Activated CD4-positive, alpha-beta memory T cell treated with anti-CD3 and anti-CD28 coated beads for 36 hours (primary cell): ENCODE measurements at regions not wholly inside any gene's neighbourhood (a gene's known extent, or its start where the extent isn't known, plus 50 kb on each side); places are given as distances from the start of the nearest gene placed in this dataset.

Experiments
- CTCF ChIA-PET: fragments of 350-600 bp; sonication (Branson Sonifier 250); formaldehyde crosslinking; loops from one replicate; lab custom pipeline; 2021; ENCODE audit warnings: antibody characterized with exemption, inconsistent platforms; lab: Charles Lee
- POLR2A ChIA-PET: fragments of 350-600 bp; sonication (Branson Sonifier 250); formaldehyde crosslinking; loops from one replicate; lab custom pipeline; 2021; ENCODE audit warnings: antibody characterized with exemption; lab: Charles Lee
- DNase-seq: peaks from one replicate; pipeline ENCODE4 v3.0.0-alpha.2; 2020
- H3K27ac Mint-ChIP-seq: one replicate; pipeline ENCODE4 v1.8.0; 2021; ENCODE audit warnings: mixed read lengths
- H3K27me3 Mint-ChIP-seq: one replicate; pipeline ENCODE4 v1.8.0; 2021; ENCODE audit warnings: mixed read lengths
- H3K36me3 Mint-ChIP-seq: one replicate; pipeline ENCODE4 v1.8.0; 2021; ENCODE audit warnings: mixed read lengths
- H3K4me1 Mint-ChIP-seq: one replicate; pipeline ENCODE4 v1.8.0; 2021; ENCODE audit warnings: low read depth, mixed read lengths
- H3K4me3 Mint-ChIP-seq: one replicate; pipeline ENCODE4 v1.8.0; 2021; ENCODE audit warnings: mild to moderate bottlenecking, mixed read lengths
- H3K9me3 Mint-ChIP-seq: one replicate; pipeline ENCODE4 v1.8.0; 2021; ENCODE audit warnings: mixed read lengths
- intact Hi-C: fragments of 100-400 bp; cut with micrococcal nuclease; formaldehyde crosslinking; loops from one replicate; pipeline ENCODE4 v1.15.1; 2023

DNA sequence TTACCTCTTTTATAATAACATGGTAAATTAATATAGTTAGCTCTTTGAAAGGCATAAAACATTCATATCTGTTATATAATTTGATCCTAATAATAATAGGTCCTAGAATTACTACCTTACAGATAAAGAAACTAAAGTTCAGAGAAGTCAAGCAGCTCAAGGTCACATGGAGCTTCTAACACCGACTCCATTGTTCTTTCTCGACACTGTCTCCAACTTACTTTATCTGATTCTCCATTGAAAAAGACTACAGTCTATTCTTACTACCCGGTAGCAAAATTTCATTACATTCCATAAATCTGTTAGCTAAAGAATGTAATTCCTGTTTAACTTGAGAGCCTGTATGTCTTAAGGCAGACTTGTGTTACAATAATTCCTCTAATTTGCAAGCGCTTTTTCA is 96.3 kb upstream of the TMEM161B start:
- ChIA-PET POLR2A (no interaction called here), CTCF (no interaction called here)
- no peaks in the 10 kb centered on the region for H3K36me3 Mint-ChIP-seq

DNA sequence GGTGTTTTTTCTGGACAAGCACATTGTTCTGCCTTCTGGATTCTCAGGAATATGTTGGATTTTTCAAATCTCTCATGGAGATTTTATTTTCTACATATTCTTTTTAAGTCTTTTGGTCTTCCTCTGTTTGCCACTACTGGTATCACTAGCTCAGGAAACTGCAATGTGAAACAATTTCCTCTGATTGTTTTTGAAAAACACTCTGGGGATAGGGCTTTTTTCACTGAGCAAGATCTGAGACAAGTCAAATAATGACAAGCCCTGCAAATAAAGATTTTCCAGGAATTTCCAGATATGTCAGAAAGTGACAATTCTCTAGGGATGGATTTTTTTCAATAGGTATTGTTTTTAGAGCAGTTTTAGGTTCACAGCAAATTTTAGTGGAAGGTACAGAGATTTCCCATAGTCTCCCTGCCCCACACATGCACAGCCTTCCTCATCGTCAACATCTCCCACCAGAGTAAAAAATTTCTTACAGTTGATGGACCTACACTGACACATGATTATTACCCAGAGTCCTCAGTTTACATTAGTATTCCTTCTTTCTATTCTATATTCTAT is 86.9 kb upstream of the TMEM161B start:
- DNase-seq = no peak
- Mint-ChIP-seq H3K27ac (no peak overlapping the region), H3K36me3 (no peaks in the 10 kb centered on the region), H3K27me3 (peaks cover 1% of the 10 kb centered on the region), H3K4me3 (no peak overlapping the region), H3K4me1 (no peaks in the 10 kb centered on the region), H3K9me3 (peaks cover 4% of the 10 kb centered on the region)
- POLR2A ChIA-PET = interaction anchor here (0.5 kb wide), 1 partner anchor 529 kb away, joined by 3 read pairs; no protein-coding TSS in a partner anchor
- CTCF ChIA-PET = no interaction called here
- intact Hi-C loops = no loop called here

More for the DNA sequence above, 96.3 kb upstream of the TMEM161B start:
- peaks cover 2% of the 10 kb centered on the region for H3K27me3 Mint-ChIP-seq
- no peak for DNase-seq
- H3K4me3 Mint-ChIP-seq = no peak overlapping the region
- no peaks in the 10 kb centered on the region for H3K4me1 Mint-ChIP-seq
- no peaks in the 10 kb centered on the region for H3K9me3 Mint-ChIP-seq
- H3K27ac Mint-ChIP-seq = no peak overlapping the region
- intact Hi-C loops = no loop called here

DNA sequence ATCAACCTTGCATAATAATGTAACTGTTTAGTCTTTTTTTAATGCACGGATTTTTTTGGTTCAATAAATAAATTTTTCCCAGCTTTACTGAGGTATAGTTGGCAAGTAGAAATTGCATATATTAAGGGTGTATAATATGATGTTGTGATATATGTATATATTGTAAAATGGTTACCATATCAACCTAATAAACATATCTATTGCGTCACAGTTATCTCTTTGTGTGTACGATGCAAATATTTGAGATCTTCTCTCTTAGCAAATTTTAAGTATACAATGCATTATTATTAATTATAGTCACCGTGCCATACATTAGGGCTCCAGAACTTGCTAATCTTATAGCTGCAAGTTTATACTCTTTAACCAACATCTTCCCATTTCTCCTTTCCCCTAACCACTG is 57.2 kb upstream of the TMEM161B start:
- DNase-seq = no peak
- no peaks in the 10 kb centered on the region for H3K36me3 Mint-ChIP-seq
- no peaks in the 10 kb centered on the region for H3K9me3 Mint-ChIP-seq
- POLR2A ChIA-PET = no interaction called here
- no peaks in the 10 kb centered on the region for H3K27me3 Mint-ChIP-seq
- CTCF ChIA-PET = no interaction called here
- H3K4me1 Mint-ChIP-seq = no peaks in the 10 kb centered on the region
- intact Hi-C loops = no loop called here
- H3K4me3 Mint-ChIP-seq = no peak overlapping the region
- no peak overlapping the region for H3K27ac Mint-ChIP-seq

DNA sequence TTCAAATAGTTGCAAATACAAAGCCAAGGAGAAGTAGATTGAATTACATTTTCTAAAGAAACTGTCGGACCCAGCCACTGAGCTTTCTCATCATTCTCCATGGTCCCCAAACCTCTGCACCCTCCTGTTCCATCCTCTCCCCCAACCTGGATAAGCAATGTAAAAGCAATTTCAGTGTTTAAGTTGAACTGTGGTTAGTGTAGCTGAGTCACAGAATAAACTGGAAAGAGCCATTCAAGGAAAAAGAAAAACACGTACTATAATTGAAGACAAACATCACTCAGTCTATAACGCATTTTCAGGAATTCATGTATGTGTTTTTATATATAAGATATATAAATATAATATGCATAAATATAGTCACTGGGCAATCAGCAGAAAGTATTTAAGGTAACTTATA is 54.1 kb upstream of the TMEM161B start:
- DNase-seq = no peak
- POLR2A ChIA-PET = no interaction called here
- Mint-ChIP-seq H3K4me3 (no peak overlapping the region), H3K36me3 (no peaks in the 10 kb centered on the region), H3K9me3 (no peaks in the 10 kb centered on the region), H3K27ac (no peak overlapping the region), H3K4me1 (no peaks in the 10 kb centered on the region), H3K27me3 (no peaks in the 10 kb centered on the region)
- CTCF ChIA-PET = no interaction called here
- intact Hi-C loops = no loop called here
